SK-N-SH (cell line): ENCODE measurements at regions not wholly inside any gene's neighbourhood (a gene's known extent, or its start where the extent isn't known, plus 50 kb on each side); places are given as distances from the start of the nearest gene placed in this dataset.
A peak's percentile ranks its signal among the peaks of the same experiment; 100 is the strongest.

Experiments used
- CTCF ChIA-PET: fragments of 300-600, 350-600 bp; formaldehyde crosslinking; extraction: SDS; loops from one replicate; lab custom pipeline; 2021; lab: Yijun Ruan, JAX
- POLR2A ChIA-PET: fragments of 350-600 bp; sonication (Branson Sonifier 250); formaldehyde crosslinking; extraction: SDS; loops from one replicate; lab custom pipeline; 2020; ENCODE audit warnings: antibody characterized with exemption, inconsistent platforms; lab: Yijun Ruan, JAX
- DNase-seq: peaks from one replicate; pipeline ENCODE4 v3.0.0; 2012
- H2AFZ ChIP-seq: fragments of 200-600 bp; sonication (generic); 2 replicates; pipeline ENCODE4 v1.8.1; 2016; ENCODE audit warnings: antibody characterized with exemption, mild to moderate bottlenecking, low read depth
- H3F3A ChIP-seq: fragments of 200-600 bp; sonication (generic); replicated peaks from 2 replicates; pipeline ENCODE3; 2016; ENCODE audit warnings: antibody characterized with exemption, mild to moderate bottlenecking; ENCODE audit not compliant: insufficient read depth
- H3K27ac ChIP-seq, 2 experiments: fragments of 200-500 bp in 1 of 2; fragments of 200-600 bp in 1 of 2; sonication (Bioruptor generic) in 1 of 2; sonication (generic), shearing (Covaris generic) in 1 of 2; 2 replicates each; pipeline versions ENCODE4 v1.5.1 to v1.6.1; 2014 to 2016; ENCODE audit warnings: low read depth in 2 of 2, inconsistent platforms in 1 of 2, low read length in 1 of 2, mild to moderate bottlenecking in 1 of 2, mixed read lengths in 1 of 2
- H3K27me3 ChIP-seq: fragments of 200-600 bp; sonication (generic), shearing (Covaris generic); 2 replicates; pipeline ENCODE4 v1.6.1; 2016; ENCODE audit warnings: mixed run types; ENCODE audit not compliant: insufficient read depth
- H3K36me3 ChIP-seq, 2 experiments: fragments of 200-500 bp in 1 of 2; fragments of 200-600 bp in 1 of 2; sonication (Bioruptor generic) in 1 of 2; sonication (generic) in 1 of 2; replicated peaks in 1 of 2; 2 replicates each; pipeline versions ENCODE3 to v1.5.1; 2014 to 2016; ENCODE audit warnings: low read length in 1 of 2, mild to moderate bottlenecking in 1 of 2; ENCODE audit not compliant: insufficient read depth in 2 of 2, control insufficient read depth in 1 of 2
- H3K4me1 ChIP-seq, 2 experiments: fragments of 200-500 bp in 1 of 2; fragments of 200-600 bp in 1 of 2; sonication (Bioruptor generic) in 1 of 2; sonication (generic), shearing (Covaris generic) in 1 of 2; 2 replicates each; pipeline versions ENCODE4 v1.5.1 to v1.6.1; 2014 to 2016; ENCODE audit warnings: low read depth in 1 of 2, low read length in 1 of 2, mixed run types in 1 of 2; ENCODE audit not compliant: insufficient read depth in 2 of 2, control insufficient read depth in 1 of 2
- H3K4me2 ChIP-seq: fragments of 200-600 bp; sonication (generic), shearing (Covaris generic); 2 replicates; pipeline ENCODE4 v1.6.1; 2017; ENCODE audit warnings: mixed run types
- H3K4me3 ChIP-seq, 2 experiments: fragments of 200-500 bp in 1 of 2; fragments of 200-600 bp in 1 of 2; sonication (Bioruptor generic) in 1 of 2; sonication (generic), shearing (Covaris generic) in 1 of 2; 2 replicates each; pipeline versions ENCODE4 v1.5.1 to v1.8.1; 2014 to 2016; ENCODE audit warnings: low read depth in 2 of 2, inconsistent platforms in 1 of 2, low read length in 1 of 2, mild to moderate bottlenecking in 1 of 2, mixed read lengths in 1 of 2, moderate library complexity in 1 of 2
- H3K79me2 ChIP-seq: fragments of 200-600 bp; sonication (generic); 2 replicates; pipeline ENCODE4 v1.8.1; 2017; ENCODE audit warnings: mild to moderate bottlenecking; ENCODE audit not compliant: insufficient read depth
- H3K9ac ChIP-seq: fragments of 200-600 bp; sonication (generic); 2 replicates; pipeline ENCODE4 v1.6.1; 2017; ENCODE audit warnings: mixed run types
- H3K9me2 ChIP-seq: fragments of 200-600 bp; sonication (generic); 2 replicates; pipeline ENCODE4 v1.6.1; 2017; ENCODE audit warnings: mixed run types
- H3K9me3 ChIP-seq: fragments of 200-600 bp; sonication (generic); 2 replicates; pipeline ENCODE4 v1.6.1; 2017; ENCODE audit warnings: mixed run types, mild to moderate bottlenecking, moderate library complexity
- H4K20me1 ChIP-seq: fragments of 200-600 bp; sonication (generic); 2 replicates; pipeline ENCODE4 v1.6.1; 2017; ENCODE audit warnings: mild to moderate bottlenecking, mixed run types; ENCODE audit not compliant: insufficient read depth
- FOSL2 ChIP-seq: IDR thresholded peaks from 2 replicates; pipeline ENCODE4 v1.4.0; 2012; ENCODE audit warnings: low read depth, mild to moderate bottlenecking, moderate library complexity, borderline replicate concordance
- GATA2 ChIP-seq: sonication (generic); formaldehyde crosslinking; IDR thresholded peaks from 2 replicates; pipeline ENCODE4 v1.5.0; 2020; ENCODE audit warnings: mild to moderate bottlenecking, missing genetic modification reagents
- NFIC ChIP-seq: IDR thresholded peaks from 2 replicates; pipeline ENCODE4 v1.4.0; 2012; ENCODE audit warnings: borderline replicate concordance
- NRF1 ChIP-seq: IDR thresholded peaks from 2 replicates; pipeline ENCODE4 v1.6.1; 2012; ENCODE audit warnings: low read depth, mild to moderate bottlenecking, low read length
- RCOR1 ChIP-seq: fragments of 150-350 bp; IDR thresholded peaks from 2 replicates; pipeline ENCODE4 v1.6.1; 2017; ENCODE audit warnings: antibody characterized with exemption, low read length
- RFX5 ChIP-seq: IDR thresholded peaks from 2 replicates; pipeline ENCODE4 v1.6.1; 2012; ENCODE audit warnings: mild to moderate bottlenecking, improper control_type of control experiment, low read length
- TAF1 ChIP-seq: IDR thresholded peaks from 2 replicates; pipeline ENCODE4 v1.6.1; 2012; ENCODE audit warnings: low read depth, mild to moderate bottlenecking, low read length, moderate library complexity, borderline replicate concordance
- TEAD4 ChIP-seq: IDR thresholded peaks from 2 replicates; pipeline ENCODE4 v1.4.0; 2012; ENCODE audit warnings: mild to moderate bottlenecking, borderline replicate concordance; ENCODE audit not compliant: insufficient read depth
- YY1 ChIP-seq: IDR thresholded peaks from 2 replicates; pipeline ENCODE4 v1.4.0; 2012; ENCODE audit warnings: low read depth, mild to moderate bottlenecking
- WGBS: methylation state at CpG from one replicate; pipeline ENCODE4 v1.1.6; 2017; ENCODE audit warnings: low lambda C conversion rate; 5-methylcytosine and 5-hydroxymethylcytosine counted together
- TF ChIP-seq, protein P1 (sequence below): IDR thresholded peaks from 2 replicates; pipeline ENCODE4 v1.4.0; 2012; ENCODE audit warnings: low read depth, borderline replicate concordance
- TF ChIP-seq, protein P2 (sequence below): fragments of 150-350 bp; IDR thresholded peaks from 2 replicates; pipeline ENCODE4 v1.6.1; 2017; ENCODE audit warnings: antibody characterized with exemption, low read length, low read depth, borderline replicate concordance
- TF ChIP-seq, protein P3 (sequence below): IDR thresholded peaks from 2 replicates; pipeline ENCODE4; 2012

DNA sequence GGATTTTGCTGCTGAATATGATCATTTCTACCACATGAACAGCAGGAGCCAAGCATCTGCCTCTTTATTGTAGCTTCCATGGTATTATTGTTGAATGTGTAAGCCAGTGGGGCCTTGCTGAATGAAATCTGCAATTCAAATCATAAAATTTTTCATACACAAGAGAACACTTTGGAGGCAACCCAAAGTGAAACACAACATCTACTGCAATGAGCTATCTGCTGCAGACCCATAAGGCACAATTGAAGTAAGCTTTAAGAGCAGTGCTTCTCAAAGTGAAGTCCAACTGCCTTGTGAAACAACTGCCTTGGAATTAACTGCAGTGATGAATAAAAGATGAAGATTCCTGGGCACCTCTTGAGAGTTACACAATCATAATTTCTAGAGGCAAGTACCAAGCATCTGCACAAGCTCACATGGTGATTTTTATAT lies 626.3 kb upstream of the INTU start:
- H4K20me1 ChIP-seq: no peaks in the 10 kb centered on the region
- no peak overlapping the region for H2AFZ ChIP-seq
- no peaks in the 10 kb centered on the region for H3K4me1 ChIP-seq
- no peaks in the 10 kb centered on the region for H3F3A ChIP-seq
- H3K27me3 ChIP-seq: no peaks in the 10 kb centered on the region
- no peak overlapping the region for H3K4me2 ChIP-seq
- CTCF ChIA-PET: no interaction called here
- POLR2A ChIA-PET: no interaction called here
- H3K9me2 ChIP-seq: no peaks in the 10 kb centered on the region
- TF ChIP-seq TAF1 (no peak), NRF1 (no peak), GATA2 (no peak), YY1 (no peak)
- TF ChIP-seq, protein P1, sequence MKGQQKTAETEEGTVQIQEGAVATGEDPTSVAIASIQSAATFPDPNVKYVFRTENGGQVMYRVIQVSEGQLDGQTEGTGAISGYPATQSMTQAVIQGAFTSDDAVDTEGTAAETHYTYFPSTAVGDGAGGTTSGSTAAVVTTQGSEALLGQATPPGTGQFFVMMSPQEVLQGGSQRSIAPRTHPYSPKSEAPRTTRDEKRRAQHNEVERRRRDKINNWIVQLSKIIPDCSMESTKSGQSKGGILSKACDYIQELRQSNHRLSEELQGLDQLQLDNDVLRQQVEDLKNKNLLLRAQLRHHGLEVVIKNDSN: no peak
- H3K4me3 ChIP-seq: no peak overlapping the region
- no peaks in the 10 kb centered on the region for H3K79me2 ChIP-seq
- no peak overlapping the region for H3K9ac ChIP-seq
- no peaks in the 10 kb centered on the region for H3K36me3 ChIP-seq
- H3K9me3 ChIP-seq: no peaks in the 10 kb centered on the region
- H3K27ac ChIP-seq: no peak overlapping the region
- no peak for DNase-seq

DNA sequence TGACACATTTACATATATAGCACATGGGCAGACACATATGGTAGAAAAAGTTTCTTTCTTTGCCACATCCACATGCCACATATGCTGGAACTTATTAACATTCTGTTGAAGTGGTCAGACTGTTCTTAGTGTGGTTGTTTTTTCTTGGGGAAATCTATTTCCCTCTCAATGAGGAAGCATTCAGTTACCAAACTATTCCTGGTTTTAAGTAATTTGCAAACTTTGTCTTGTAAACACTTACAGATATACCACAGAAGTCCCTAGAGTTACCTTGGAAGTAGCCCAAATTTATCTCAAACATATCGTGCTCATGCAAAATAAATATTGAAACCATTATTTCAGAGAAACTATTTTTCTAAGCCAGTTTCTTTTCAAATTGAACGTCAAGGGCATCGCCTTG lies 625.5 kb upstream of the INTU start:
- Histone ChIP-seq H2AFZ (no peak overlapping the region), H3K4me3 (no peak overlapping the region), H3K36me3 (no peaks in the 10 kb centered on the region), H4K20me1 (no peaks in the 10 kb centered on the region), H3K4me2 (no peak overlapping the region), H3K9me3 (no peaks in the 10 kb centered on the region), H3F3A (no peaks in the 10 kb centered on the region), H3K79me2 (no peaks in the 10 kb centered on the region), H3K9me2 (no peaks in the 10 kb centered on the region), H3K9ac (no peak overlapping the region), H3K27me3 (no peaks in the 10 kb centered on the region), H3K27ac (no peak overlapping the region), H3K4me1 (no peaks in the 10 kb centered on the region)
- 51% methylated on average over 3 of the region's 3 CpGs for WGBS
- TF ChIP-seq, protein P1: no peak
- TF ChIP-seq, protein P2, sequence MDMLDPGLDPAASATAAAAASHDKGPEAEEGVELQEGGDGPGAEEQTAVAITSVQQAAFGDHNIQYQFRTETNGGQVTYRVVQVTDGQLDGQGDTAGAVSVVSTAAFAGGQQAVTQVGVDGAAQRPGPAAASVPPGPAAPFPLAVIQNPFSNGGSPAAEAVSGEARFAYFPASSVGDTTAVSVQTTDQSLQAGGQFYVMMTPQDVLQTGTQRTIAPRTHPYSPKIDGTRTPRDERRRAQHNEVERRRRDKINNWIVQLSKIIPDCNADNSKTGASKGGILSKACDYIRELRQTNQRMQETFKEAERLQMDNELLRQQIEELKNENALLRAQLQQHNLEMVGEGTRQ: no peak
- TF ChIP-seq TEAD4 (no peak), RFX5 (no peak)
- POLR2A ChIA-PET: no interaction called here
- DNase-seq: no peak
- CTCF ChIA-PET: no interaction called here

DNA sequence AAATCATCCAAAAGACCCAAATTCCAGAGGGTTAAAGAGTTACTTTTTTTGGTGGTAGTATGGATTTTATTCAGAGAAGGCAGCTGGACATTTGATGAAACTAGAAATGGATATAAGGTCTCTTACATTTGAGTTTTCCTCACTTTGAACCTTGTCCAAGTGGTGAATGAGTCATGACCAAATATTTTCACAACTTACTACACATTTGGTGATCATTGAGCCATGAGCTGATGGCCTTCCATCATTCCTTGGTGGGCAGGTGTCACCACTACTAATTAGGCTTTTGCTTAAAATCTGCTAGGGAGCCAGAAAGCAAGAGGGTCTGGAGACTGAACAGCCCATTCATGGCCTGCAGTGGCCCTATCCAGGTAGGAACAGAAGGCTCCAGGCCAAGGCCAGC lies 620.2 kb upstream of the INTU start:
- H3K79me2 ChIP-seq: no peaks in the 10 kb centered on the region
- TF ChIP-seq NFIC: peak; percentile 27; the same call in 1 of the 2 replicates
- no peak for TF ChIP-seq RFX5
- no peak for TF ChIP-seq RCOR1
- TF ChIP-seq FOSL2: peak; percentile 6; the same call in 1 of the 2 replicates
- TF ChIP-seq, protein P3, sequence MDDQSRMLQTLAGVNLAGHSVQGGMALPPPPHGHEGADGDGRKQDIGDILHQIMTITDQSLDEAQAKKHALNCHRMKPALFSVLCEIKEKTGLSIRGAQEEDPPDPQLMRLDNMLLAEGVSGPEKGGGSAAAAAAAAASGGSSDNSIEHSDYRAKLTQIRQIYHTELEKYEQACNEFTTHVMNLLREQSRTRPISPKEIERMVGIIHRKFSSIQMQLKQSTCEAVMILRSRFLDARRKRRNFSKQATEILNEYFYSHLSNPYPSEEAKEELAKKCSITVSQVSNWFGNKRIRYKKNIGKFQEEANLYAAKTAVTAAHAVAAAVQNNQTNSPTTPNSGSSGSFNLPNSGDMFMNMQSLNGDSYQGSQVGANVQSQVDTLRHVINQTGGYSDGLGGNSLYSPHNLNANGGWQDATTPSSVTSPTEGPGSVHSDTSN: peak; percentile 41; the same call in 1 of the 2 replicates
- ChIA-PET POLR2A (no interaction called here), CTCF (no interaction called here)
- H4K20me1 ChIP-seq: no peaks in the 10 kb centered on the region
- no peak overlapping the region for H3K9ac ChIP-seq
- H3K4me2 ChIP-seq: no peak overlapping the region
- DNase-seq: no peak
- H3K36me3 ChIP-seq: no peaks in the 10 kb centered on the region
- H3K27me3 ChIP-seq: no peaks in the 10 kb centered on the region
- H3K27ac ChIP-seq: no peak overlapping the region
- no peak overlapping the region for H2AFZ ChIP-seq
- H3K9me2 ChIP-seq: no peaks in the 10 kb centered on the region
- H3K4me3 ChIP-seq: no peak overlapping the region
- no peaks in the 10 kb centered on the region for H3F3A ChIP-seq
- H3K9me3 ChIP-seq: no peaks in the 10 kb centered on the region
- no peaks in the 10 kb centered on the region for H3K4me1 ChIP-seq
